Gastroesophageal sphincter (tissue), 3 donors: ENCODE measurements at regions not wholly inside any gene's neighbourhood (a gene's known extent, or its start where the extent isn't known, plus 50 kb on each side); places are given as distances from the start of the nearest gene placed in this dataset.

ENCODE experiments used
- CTCF ChIP-seq, 4 experiments: fragments of 200-600 bp in 2 of 4; fragments of 450-650 bp in 2 of 4; sonication (generic) in 1 of 4; IDR thresholded peaks; one replicate each; pipeline ENCODE4 v1.5.1; 2017 to 2019; ENCODE audit warnings: antibody characterized with exemption in 4 of 4, mild to moderate bottlenecking in 2 of 4, moderate library complexity in 2 of 4
- POLR2A ChIP-seq, 2 donors: fragments of 450-650 bp; IDR thresholded peaks; one replicate each; pipeline ENCODE4 v1.6.1; 2017; ENCODE audit warnings: antibody characterized with exemption in 2 of 2, mild to moderate bottlenecking in 2 of 2, moderate library complexity in 1 of 2
- POLR2AphosphoS5 ChIP-seq: sonication (generic); formaldehyde crosslinking; IDR thresholded peaks from one replicate; pipeline ENCODE4 v1.6.1; 2017; ENCODE audit warnings: antibody characterized with exemption

- TF ChIP-seq CTCF (IDR thresholded peaks at IDR 0.05) (no peak), POLR2AphosphoS5 (no peak), POLR2A (IDR thresholded peaks at IDR 0.05) (no peak)
Observed at GRCh38 chr7:32170838-32171237, 100.6 kb upstream of the PDE1C start.
